HG03280 (cell line): ENCODE measurements at regions not wholly inside any gene's neighbourhood (a gene's known extent, or its start where the extent isn't known, plus 50 kb on each side); places are given as distances from the start of the nearest gene placed in this dataset.

Experiments
- ATAC-seq: cut with Tn5 transposase; IDR thresholded peaks from one replicate; pipeline ENCODE4 v1.9.1; 2021; ENCODE audit warnings: mild to moderate bottlenecking, moderate library complexity; ENCODE audit not compliant: unreplicated experiment

DNA sequence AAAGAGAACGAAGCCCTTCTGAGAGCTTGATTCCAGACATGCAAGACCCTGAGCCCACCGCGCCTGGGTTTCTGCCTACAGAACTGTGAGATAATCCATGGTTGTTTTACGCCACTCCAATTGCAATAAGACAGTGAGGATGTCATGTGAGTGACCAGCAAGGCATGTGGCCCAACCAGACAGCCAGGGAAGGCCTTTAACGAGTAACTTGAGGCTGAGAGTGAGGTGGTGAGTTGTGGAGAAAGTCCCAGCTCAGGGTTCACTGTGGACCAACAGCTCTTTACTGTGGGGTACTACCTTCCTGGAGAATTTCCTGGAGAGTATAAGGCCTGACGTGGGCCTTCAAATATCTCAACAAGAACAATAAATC is 153.9 kb downstream of the ETS2 start:
- no peak for ATAC-seq

DNA sequence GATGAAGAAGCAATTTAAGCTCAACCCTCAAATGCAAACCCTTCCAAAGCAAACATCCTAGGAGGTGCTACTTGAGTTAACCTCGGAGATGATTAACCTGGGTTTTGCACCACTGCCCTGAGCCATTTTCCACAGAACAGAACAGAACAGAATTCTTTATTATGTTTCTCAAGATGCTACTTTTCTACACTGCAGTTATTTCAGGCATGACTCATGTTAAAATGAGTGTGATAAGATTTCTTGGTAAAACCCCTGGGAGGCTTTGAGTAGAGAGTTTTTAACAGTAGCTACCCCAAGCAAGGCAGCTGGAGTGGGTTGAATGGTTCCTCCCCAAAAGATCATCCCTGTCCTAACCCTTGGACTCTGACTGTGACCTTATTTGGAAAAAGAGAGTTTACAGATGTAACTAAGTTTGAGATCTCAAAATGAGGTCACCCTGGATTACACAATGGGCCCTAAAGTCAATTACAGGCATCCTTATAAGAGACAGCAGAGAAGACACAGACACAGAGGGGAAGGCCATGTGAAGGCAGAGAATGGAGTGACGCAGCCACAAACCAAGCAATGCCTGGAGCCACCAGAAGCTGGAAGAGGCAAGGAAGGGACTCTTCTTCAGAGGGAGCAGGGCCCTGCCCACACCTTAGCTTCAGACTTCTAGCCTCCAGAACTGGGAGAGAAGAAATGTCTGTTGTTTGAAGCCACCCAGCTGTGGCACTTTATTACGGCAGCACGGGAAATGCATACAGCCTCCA is 153.4 kb downstream of the ETS2 start:
- no peak for ATAC-seq

GRCh38 chr21:38958323-38958705 is 152.6 kb downstream of the ETS2 start:
- no peak for ATAC-seq

DNA sequence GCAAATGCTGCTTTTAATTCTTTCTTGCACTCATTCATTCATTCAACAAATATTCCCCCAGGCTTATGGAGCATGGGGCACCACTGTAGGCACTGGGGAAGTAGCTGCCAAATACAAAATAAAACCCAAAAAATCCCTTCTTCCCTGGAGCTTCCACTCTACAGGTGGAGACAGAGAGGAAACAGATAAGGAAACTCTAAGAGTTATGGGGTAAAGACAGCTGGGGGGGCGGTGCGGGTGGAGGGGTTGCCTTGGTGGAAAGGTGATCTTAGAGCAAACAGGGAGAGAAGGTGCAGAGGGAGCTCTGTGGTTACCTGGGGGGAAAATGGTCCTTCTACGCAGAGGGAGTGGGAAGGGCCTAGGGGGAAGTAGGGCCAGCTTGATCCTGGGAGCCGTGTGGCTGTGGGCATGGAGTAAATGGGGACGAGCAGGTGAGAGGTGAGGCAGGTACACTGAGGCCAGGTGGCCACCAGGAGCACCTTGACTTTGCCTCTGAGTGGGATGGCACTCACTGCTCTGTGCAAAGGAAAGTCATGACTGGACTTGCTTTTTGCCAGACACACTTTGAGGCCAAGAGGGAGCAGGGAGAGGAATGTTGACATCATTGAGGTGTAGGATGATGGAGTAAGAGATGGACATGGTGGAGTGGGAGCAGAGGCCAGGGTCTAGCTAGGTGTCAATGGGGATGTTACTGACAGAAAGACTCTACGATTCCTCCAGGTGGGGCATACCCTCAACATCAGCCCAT is 152.0 kb downstream of the ETS2 start:
- no peak for ATAC-seq

GRCh38 chr21:38956856-38957571 is 151.3 kb downstream of the ETS2 start:
- ATAC-seq, result no peak

DNA sequence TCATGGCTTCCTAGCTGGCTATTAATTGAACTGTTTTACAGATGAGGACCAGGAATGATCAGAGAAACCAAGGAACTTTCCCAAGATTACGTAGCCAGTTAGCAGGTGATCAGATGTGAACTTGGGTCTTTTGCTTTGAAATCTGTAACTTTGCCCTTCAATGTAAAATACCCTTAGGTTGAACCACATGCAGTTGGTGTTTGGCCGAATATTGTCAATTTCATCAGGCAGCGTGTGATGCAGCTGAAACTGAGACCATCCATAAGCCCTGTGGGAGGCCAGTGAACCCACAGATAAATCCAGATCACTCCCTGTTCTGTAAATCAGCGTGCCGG is 150.8 kb downstream of the ETS2 start:
- ATAC-seq, result no peak

DNA sequence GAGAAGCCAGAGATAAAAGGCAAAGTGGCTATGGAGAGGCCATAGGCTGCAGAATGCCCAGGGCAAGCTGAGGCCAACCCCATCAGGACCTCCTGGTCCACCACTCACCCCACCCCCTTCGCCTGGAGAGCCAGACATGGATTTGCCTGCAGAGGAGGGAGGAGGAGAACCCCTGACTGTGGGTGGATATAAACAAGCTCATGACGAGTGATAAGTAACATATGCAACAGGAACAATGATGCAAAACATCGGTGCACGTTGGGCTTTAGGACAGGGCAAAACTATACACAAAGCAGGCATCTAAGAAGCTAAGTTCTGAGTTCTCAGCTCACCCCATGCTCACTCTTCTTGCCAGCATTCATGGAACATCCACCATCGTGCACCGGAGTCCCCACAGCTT is 150.3 kb downstream of the ETS2 start:
- ATAC-seq, result no peak

- ATAC-seq, result no peak
Measured at GRCh38 chr21:38955495-38955894, 149.8 kb downstream of the ETS2 start.

- no peak for ATAC-seq
Measured at GRCh38 chr21:38954588-38955004, 148.9 kb downstream of the ETS2 start.

GRCh38 chr21:38953516-38953915 is 147.8 kb downstream of the ETS2 start:
- ATAC-seq, result no peak

GRCh38 chr21:38952890-38953289 is 147.2 kb downstream of the ETS2 start:
- no peak for ATAC-seq

DNA sequence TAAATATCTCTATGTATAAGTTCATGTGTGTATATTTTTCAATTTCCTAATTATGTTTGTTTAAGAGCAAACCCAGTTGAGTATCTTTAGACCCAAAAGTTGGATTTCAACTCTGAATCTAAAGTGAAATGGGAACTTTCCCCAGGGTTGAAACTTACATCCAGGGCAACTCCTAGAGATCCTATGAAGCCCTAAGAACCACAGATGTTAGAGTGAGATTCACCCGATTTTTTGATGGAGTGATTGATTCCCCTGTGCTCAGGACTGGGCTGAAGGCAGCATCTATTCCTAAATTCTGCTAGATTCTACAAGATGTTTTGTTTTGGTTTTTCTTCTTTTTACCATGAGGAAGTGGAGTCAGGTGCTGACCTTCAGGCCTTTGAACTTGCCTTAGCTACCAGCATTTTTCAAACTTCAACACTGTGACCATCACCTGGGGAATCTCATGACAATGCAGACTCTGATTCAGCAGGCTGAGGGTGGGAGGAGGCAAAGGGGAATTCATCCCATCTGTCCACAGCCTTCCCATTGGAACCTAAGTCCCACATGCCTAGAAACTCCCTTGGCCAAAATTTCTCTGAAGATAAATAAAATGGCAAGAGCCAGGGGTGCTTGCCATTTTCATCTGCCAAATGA is 145.5 kb downstream of the ETS2 start:
- no peak for ATAC-seq

DNA sequence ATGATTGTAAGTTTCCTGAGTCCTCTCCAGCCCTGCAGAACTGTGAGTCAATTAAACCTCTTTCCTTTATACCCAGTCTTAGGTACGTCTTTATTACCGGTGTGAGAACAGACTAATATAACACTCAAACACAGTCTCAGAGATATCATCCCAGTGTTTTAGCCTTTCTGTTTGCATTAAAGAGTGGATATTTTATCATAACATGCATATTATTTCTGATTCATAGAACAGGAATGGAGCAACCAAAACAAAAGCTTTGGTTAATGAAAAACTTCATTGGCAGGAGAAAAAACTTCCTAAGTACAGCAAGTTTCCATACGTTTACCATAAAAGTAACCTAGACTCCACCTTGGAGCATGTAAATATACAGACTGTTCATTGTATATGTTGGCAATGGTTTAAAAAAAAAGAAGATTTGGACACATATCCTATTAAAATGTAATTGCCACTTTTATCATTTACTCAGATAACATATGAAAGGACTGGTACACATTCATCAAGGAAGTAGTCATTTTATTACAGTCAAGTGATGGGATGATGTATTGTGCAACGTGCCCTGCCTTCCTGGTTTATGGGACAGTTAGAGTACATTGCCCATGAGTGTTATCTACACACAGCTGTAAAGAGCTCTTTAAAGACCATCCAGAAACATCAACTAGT is 144.8 kb downstream of the ETS2 start:
- ATAC-seq, result no peak

- no peak for ATAC-seq
Measured at GRCh38 chr21:38949070-38949380, 143.3 kb downstream of the ETS2 start.

- no peak for ATAC-seq
Measured at GRCh38 chr21:38948377-38949069, 142.8 kb downstream of the ETS2 start.

DNA sequence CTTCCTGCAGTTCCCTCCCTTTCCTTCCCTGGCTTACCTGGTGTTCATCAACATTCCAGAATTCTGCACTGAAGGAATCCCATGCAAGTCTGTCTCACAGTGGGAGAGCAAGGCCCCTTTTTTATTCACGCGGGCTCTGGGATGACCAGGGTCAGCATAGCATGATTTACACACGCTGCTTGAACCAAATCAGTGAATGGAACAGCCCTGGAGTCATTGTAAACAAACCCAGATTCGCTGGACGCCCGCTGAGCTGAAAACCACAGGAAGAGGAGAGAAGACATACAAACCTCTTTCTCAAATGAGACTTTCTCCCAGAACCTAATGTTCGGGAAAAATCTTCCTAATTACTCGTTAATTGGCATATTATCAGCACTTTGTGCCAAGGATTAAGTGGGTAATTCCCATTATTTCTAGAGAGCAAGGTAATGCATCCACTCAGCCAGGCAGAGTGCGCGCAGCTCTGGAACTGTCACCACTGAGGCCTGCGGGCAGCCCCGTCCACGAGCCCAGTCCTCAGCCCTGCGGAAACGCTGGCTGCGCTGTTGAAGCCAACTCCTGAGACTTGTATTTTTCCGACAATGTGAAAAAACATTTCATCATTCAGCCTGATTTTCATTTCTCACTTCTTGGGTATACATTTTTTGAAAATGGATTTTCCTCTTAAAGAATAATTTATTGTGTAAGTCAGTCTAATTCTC is 140.0 kb downstream of the ETS2 start:
- no peak for ATAC-seq

- no peak for ATAC-seq
Measured at GRCh38 chr21:38944903-38945302, 139.2 kb downstream of the ETS2 start.

- ATAC-seq, result no peak
Measured at GRCh38 chr21:38944402-38944801, 138.7 kb downstream of the ETS2 start.

GRCh38 chr21:38942748-38943211 is 137.1 kb downstream of the ETS2 start:
- no peak for ATAC-seq

DNA sequence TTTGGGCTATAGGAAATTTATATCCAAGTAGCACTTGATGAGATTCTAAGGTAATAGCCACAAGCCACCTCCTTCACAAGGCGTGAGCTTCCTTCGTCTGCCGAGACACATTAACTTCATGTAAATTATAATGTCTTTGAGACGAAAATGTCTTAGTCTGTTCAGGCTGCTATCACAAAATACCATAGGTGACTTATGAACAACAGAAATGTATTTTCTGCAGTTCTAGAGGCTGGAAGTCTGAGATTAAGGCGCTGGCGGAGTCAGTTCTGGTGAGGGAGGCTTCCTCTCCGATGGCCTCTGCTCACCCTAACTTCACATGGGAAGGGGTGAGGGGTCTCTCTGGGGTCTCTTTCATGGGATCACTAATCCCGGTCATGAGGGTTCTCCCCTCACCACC is 133.0 kb downstream of the ETS2 start:
- ATAC-seq, result no peak
